Neural cell (in vitro differentiated cells): ENCODE measurements at regions not wholly inside any gene's neighbourhood (a gene's known extent, or its start where the extent isn't known, plus 50 kb on each side); places are given as distances from the start of the nearest gene placed in this dataset.

ENCODE experiments used
- H2AFZ ChIP-seq: fragments of 200-600, 300-800 bp; sonication (generic), shearing (Covaris generic); 2 replicates; pipeline ENCODE4 v1.6.0; 2014; ENCODE audit warnings: low read depth, mild to moderate bottlenecking, antibody characterized with exemption, low read length, moderate library complexity
- H3F3A ChIP-seq: fragments of 200-600 bp; shearing (Covaris generic); 2 replicates; pipeline ENCODE4 v1.6.1; 2016; ENCODE audit warnings: mild to moderate bottlenecking, moderate library complexity, mixed read lengths, antibody characterized with exemption, low read length; ENCODE audit not compliant: insufficient read depth, poor library complexity, severe bottlenecking
- H3K27ac ChIP-seq: fragments of 200-600, 300-800 bp; sonication (generic), shearing (Covaris generic); 2 replicates; pipeline ENCODE4 v1.5.1; 2014; ENCODE audit warnings: mild to moderate bottlenecking, low read length, moderate library complexity
- H3K27me3 ChIP-seq: fragments of 300-800, 200-600 bp; sonication (generic), shearing (Covaris generic); 2 replicates; pipeline ENCODE4 v1.6.0; 2014; ENCODE audit warnings: mild to moderate bottlenecking, low read depth, low read length, moderate library complexity; ENCODE audit not compliant: insufficient read depth
- H3K36me3 ChIP-seq: fragments of 300-800, 200-600 bp; sonication (generic), shearing (Covaris generic); 2 replicates; pipeline ENCODE4 v1.5.1; 2014; ENCODE audit warnings: mild to moderate bottlenecking, antibody characterized with exemption, low read length, moderate library complexity; ENCODE audit not compliant: insufficient read depth
- H3K4me2 ChIP-seq: fragments of 300-800, 200-600 bp; sonication (generic), shearing (Covaris generic); 2 replicates; pipeline ENCODE4 v1.6.0; 2014; ENCODE audit warnings: mild to moderate bottlenecking, low read length
- H3K4me3 ChIP-seq: fragments of 300-800, 200-600 bp; sonication (generic), shearing (Covaris generic); 2 replicates; pipeline ENCODE4 v1.5.1; 2014; ENCODE audit warnings: mild to moderate bottlenecking, low read length, moderate library complexity
- H3K79me2 ChIP-seq: fragments of 200-600 bp; shearing (Covaris generic); replicated peaks from 2 replicates; pipeline ENCODE4 v1.6.0; 2014; ENCODE audit warnings: mild to moderate bottlenecking, low read length, moderate library complexity; ENCODE audit not compliant: insufficient read depth
- H3K9ac ChIP-seq: fragments of 300-800, 200-600 bp; sonication (generic), shearing (Covaris generic); 2 replicates; pipeline ENCODE4 v1.6.1; 2016; ENCODE audit warnings: mild to moderate bottlenecking, low read length, mixed read lengths
- H3K9me2 ChIP-seq: fragments of 200-600 bp; shearing (Covaris generic); 2 replicates; pipeline ENCODE4 v1.6.1; 2016; ENCODE audit warnings: mild to moderate bottlenecking, low read length, mixed read lengths; ENCODE audit not compliant: insufficient read depth
- H3K9me3 ChIP-seq: fragments of 200-600, 300-800 bp; sonication (generic), shearing (Covaris generic); 2 replicates; pipeline ENCODE4 v1.6.1; 2016; ENCODE audit warnings: mild to moderate bottlenecking, mixed run types, low read length, moderate library complexity, mixed read lengths
- H4K20me1 ChIP-seq: fragments of 200-600 bp; shearing (Covaris generic); 2 replicates; pipeline ENCODE4 v1.6.1; 2016; ENCODE audit warnings: mild to moderate bottlenecking, mixed run types; ENCODE audit not compliant: insufficient read depth
- CTCF ChIP-seq: fragments of 450-650 bp; IDR thresholded peaks from 2 replicates; pipeline ENCODE4 v1.5.1; 2014; ENCODE audit warnings: antibody characterized with exemption, mild to moderate bottlenecking, moderate library complexity; ENCODE audit not compliant: poor library complexity, severe bottlenecking
- EP300 ChIP-seq: fragments of 450-650 bp; conservative IDR thresholded peaks from 2 replicates; pipeline ENCODE4 v1.6.1; 2014; ENCODE audit warnings: antibody characterized with exemption, mild to moderate bottlenecking, moderate library complexity; ENCODE audit not compliant: poor library complexity, severe bottlenecking
- EZH2 ChIP-seq: fragments of 200-600, 300-800 bp; shearing (Covaris generic), sonication (generic); IDR thresholded peaks from 2 replicates; pipeline ENCODE4 v1.6.1; 2014; ENCODE audit warnings: antibody characterized with exemption, low read length, borderline replicate concordance, mild to moderate bottlenecking; ENCODE audit not compliant: insufficient read depth, poor library complexity, severe bottlenecking
- MXI1 ChIP-seq: fragments of 450-650 bp; conservative IDR thresholded peaks from 2 replicates; pipeline ENCODE4 v1.6.1; 2014; ENCODE audit warnings: antibody characterized with exemption, mild to moderate bottlenecking; ENCODE audit not compliant: poor library complexity, severe bottlenecking
- POLR2AphosphoS5 ChIP-seq: IDR thresholded peaks from 2 replicates; pipeline ENCODE4 v1.6.1; 2012
- RAD21 ChIP-seq: fragments of 450-650 bp; conservative IDR thresholded peaks from 2 replicates; pipeline ENCODE4 v1.6.1; 2014; ENCODE audit warnings: antibody characterized with exemption, mild to moderate bottlenecking, moderate library complexity
- SMC3 ChIP-seq: fragments of 450-650 bp; conservative IDR thresholded peaks from 2 replicates; pipeline ENCODE4 v1.6.1; 2014; ENCODE audit warnings: antibody characterized with exemption, mild to moderate bottlenecking, moderate library complexity; ENCODE audit not compliant: poor library complexity
- TAF1 ChIP-seq: IDR thresholded peaks from 2 replicates; pipeline ENCODE4 v1.6.1; 2012; ENCODE audit warnings: low read depth
- TF ChIP-seq, protein P1 (sequence below): IDR thresholded peaks from 2 replicates; pipeline ENCODE4 v1.6.1; 2012; ENCODE audit warnings: borderline replicate concordance

- H3K27me3 ChIP-seq, result no peaks in the 10 kb centered on the region
- no peak overlapping the region for H3K27ac ChIP-seq
- H2AFZ ChIP-seq, result no peak overlapping the region
- no peaks in the 10 kb centered on the region for H3K36me3 ChIP-seq
- H3K79me2 ChIP-seq, result no peaks in the 10 kb centered on the region
- no peaks in the 10 kb centered on the region for H3K9me3 ChIP-seq
- TF ChIP-seq EZH2 (no peak), RAD21 (no peak), SMC3 (no peak), CTCF (no peak), MXI1 (no peak), EP300 (no peak), POLR2AphosphoS5 (no peak), TAF1 (no peak)
- TF ChIP-seq, protein P1, sequence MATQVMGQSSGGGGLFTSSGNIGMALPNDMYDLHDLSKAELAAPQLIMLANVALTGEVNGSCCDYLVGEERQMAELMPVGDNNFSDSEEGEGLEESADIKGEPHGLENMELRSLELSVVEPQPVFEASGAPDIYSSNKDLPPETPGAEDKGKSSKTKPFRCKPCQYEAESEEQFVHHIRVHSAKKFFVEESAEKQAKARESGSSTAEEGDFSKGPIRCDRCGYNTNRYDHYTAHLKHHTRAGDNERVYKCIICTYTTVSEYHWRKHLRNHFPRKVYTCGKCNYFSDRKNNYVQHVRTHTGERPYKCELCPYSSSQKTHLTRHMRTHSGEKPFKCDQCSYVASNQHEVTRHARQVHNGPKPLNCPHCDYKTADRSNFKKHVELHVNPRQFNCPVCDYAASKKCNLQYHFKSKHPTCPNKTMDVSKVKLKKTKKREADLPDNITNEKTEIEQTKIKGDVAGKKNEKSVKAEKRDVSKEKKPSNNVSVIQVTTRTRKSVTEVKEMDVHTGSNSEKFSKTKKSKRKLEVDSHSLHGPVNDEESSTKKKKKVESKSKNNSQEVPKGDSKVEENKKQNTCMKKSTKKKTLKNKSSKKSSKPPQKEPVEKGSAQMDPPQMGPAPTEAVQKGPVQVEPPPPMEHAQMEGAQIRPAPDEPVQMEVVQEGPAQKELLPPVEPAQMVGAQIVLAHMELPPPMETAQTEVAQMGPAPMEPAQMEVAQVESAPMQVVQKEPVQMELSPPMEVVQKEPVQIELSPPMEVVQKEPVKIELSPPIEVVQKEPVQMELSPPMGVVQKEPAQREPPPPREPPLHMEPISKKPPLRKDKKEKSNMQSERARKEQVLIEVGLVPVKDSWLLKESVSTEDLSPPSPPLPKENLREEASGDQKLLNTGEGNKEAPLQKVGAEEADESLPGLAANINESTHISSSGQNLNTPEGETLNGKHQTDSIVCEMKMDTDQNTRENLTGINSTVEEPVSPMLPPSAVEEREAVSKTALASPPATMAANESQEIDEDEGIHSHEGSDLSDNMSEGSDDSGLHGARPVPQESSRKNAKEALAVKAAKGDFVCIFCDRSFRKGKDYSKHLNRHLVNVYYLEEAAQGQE, result no peak
- H3K4me2 ChIP-seq, result no peak overlapping the region
- no peaks in the 10 kb centered on the region for H3K9me2 ChIP-seq
- no peak overlapping the region for H3K9ac ChIP-seq
- no peaks in the 10 kb centered on the region for H3F3A ChIP-seq
- no peak overlapping the region for H3K4me3 ChIP-seq
- no peaks in the 10 kb centered on the region for H4K20me1 ChIP-seq
Observed at GRCh38 chr2:145253492-145253891, 733.6 kb upstream of the ZEB2 start.

GRCh38 chr2:145245268-145245870 lies 725.5 kb upstream of the ZEB2 start:
- Histone ChIP-seq H3K9me2 (no peaks in the 10 kb centered on the region), H3F3A (no peaks in the 10 kb centered on the region), H2AFZ (no peak overlapping the region), H3K9ac (no peak overlapping the region), H3K79me2 (no peaks in the 10 kb centered on the region), H3K4me3 (no peak overlapping the region), H3K4me2 (no peak overlapping the region), H4K20me1 (no peaks in the 10 kb centered on the region), H3K36me3 (no peaks in the 10 kb centered on the region), H3K9me3 (no peaks in the 10 kb centered on the region), H3K27ac (no peak overlapping the region), H3K27me3 (no peaks in the 10 kb centered on the region)
- TF ChIP-seq MXI1, result no peak
- no peak for TF ChIP-seq CTCF
- no peak for TF ChIP-seq RAD21
- TF ChIP-seq POLR2AphosphoS5, result no peak
- TF ChIP-seq EP300, result no peak
- no peak for TF ChIP-seq TAF1
- TF ChIP-seq, protein P1, result no peak
- no peak for TF ChIP-seq EZH2
- no peak for TF ChIP-seq SMC3
